ENCODE measurements at regions not wholly inside any gene's neighbourhood (a gene's known extent, or its start where the extent isn't known, plus 50 kb on each side); places are given as distances from the start of the nearest gene placed in this dataset.
"Not testable (repeated sequence)": the region's sequence is repeated elsewhere in the genome, so short reads cannot be mapped to it uniquely, and the experiment has no call there.

- DNase-seq: no peak
Measured at GRCh38 chr11:44418456-44418830, 108.5 kb upstream of the ALX4 start.

DNA sequence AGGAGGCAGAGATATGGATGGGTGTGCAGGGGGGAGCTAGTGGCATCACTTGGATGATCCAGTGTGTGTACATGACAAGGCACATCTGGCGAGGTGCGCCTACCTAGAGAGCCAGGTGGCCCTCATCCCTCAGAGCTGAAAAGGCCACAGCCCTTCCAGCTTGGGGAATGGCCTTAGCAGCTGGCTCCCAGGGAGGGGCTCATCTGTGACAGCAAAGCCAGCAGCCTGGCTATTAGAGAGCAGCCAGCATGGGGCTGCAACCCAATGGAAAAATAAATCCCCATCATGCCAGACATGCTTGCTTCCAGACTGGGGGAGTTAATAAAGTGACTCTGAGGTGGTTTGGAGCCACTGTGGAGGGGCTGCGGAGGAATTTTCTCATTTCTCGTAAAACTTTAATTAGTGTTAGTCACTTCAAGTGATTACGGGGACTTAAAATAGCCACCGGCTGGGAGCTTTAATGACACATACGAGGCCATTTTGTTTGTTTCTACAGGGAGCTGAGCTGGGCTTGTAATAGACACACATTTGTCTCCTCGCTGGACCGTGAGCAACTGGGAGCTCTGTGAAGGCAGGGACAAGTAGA, 111.2 kb upstream of the ALX4 start:
- no peak for DNase-seq

GRCh38 chr11:44423289-44423688, 113.3 kb upstream of the ALX4 start:
- no peak for DNase-seq

DNA sequence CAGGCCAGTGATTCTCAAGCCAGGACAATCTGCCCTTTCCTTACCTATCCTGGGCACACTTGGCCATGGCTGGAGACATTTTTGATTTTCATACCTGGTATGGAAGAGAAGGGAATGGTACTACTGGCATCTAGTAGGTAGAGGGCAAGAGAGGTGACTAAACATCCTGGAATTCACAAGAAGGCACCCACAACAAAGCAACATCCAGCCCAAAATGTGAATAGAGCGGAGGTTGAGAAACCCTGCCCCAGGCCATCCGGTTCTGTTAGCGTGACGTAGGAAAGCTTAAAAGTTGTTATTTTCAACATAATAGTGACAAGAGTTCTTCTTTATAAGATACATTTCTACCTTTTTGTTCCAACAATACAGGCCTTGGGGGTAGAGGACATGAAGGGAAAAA, 114.9 kb upstream of the ALX4 start:
- no peak for DNase-seq

DNA sequence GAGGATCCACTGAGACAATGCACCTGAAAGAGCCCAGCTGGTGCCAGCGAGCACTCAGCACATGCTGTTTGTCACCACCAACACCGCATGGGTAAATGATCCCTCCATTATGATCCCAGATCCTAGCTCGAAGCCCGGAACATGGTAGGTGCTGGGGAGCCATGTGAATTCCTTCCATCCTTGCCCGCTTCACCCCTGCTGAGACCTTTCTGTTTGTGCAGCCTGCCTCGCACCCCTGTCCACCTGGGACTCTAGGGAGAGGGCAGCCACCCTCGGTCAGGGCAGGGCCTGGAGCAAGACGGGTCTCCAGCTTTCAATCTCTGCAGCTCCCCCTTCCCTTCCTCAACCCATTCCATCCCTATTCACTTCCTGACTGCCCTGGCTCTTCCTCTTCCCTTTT, 116.2 kb upstream of the ALX4 start:
- DNase-seq: no peak

GRCh38 chr11:44426958-44427357, 117.0 kb upstream of the ALX4 start:
- no peak for DNase-seq

DNA sequence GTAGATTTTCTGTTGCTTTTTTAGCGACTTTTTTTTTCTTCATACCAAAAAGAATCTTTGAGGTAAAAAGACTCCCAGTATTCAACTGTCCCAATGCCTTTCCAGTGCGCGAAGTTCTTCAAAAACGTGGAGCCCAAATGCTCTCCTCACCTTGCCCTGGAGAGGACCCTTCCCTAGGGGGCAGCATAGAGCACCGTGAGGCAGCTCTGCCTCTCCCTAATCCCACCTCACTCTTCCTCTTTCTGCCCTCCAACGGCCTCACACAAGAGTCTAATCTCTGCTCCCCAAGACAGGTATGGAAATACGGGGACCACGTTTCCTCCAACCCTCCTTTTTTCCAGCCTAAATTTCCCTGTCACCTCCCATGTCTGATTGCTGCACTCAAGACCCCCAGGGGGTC, 117.5 kb upstream of the ALX4 start:
- no peak for DNase-seq

DNA sequence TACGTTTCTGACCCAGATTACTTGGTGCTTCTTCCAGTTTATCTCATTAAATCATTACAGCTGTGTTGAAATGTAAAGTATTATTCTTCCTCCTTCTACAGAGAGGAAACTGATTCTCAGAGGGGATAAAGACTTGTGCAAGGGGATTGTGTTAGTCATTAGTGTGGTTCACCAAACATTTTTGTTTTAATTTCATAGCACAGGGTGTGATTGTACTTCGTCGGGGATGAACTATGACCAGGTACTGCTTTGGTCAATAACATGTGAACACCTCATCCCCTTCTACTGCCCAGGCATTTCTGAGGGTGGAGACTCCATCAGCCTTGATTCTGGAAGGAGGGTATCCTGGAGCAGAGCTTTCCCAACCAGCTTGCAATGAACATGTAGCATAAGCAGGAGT, 120.2 kb upstream of the ALX4 start:
- DNase-seq: no peak

GRCh38 chr11:44434191-44434590, 124.3 kb upstream of the ALX4 start:
- DNase-seq: peak in 1 of 2 experiments; percentile 38

- no peak for DNase-seq
Measured at GRCh38 chr11:44437122-44437521, 127.2 kb upstream of the ALX4 start.

DNA sequence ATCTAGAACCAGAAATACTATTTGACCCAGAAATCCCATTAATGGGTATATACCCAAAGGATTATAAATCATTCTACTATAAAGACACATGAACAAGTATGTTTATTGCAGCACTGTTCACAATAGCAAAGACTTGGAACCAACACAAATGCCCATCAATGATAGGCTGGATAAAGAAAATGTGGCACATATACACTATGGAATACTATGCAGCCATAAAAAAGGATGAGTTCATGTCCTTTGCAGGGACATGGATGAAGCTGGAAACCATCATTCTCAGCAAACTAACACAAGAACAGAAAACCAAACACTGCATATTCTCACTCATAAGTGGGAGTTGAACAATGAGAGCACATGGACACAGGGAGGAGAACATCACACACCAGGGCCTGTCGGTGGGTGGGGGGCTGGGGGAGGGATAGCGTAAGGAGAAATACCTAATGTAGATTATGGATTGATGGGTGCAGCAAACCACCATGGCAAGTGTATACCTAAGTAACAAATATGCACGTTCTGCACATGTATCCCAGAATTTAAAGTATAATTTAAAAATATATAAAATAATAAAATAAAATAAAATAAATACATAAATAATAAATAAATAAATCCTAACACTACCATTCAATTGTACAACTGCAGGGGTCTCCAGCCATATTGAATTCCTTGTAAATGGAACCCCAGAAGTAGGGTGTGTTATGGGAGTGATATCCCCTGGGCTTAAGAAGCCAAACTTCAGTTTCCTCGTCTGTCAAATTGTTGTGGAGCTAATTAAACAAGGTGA, 122.4 kb upstream of the CD82 start:
- DNase-seq: not testable (repeated sequence)

DNA sequence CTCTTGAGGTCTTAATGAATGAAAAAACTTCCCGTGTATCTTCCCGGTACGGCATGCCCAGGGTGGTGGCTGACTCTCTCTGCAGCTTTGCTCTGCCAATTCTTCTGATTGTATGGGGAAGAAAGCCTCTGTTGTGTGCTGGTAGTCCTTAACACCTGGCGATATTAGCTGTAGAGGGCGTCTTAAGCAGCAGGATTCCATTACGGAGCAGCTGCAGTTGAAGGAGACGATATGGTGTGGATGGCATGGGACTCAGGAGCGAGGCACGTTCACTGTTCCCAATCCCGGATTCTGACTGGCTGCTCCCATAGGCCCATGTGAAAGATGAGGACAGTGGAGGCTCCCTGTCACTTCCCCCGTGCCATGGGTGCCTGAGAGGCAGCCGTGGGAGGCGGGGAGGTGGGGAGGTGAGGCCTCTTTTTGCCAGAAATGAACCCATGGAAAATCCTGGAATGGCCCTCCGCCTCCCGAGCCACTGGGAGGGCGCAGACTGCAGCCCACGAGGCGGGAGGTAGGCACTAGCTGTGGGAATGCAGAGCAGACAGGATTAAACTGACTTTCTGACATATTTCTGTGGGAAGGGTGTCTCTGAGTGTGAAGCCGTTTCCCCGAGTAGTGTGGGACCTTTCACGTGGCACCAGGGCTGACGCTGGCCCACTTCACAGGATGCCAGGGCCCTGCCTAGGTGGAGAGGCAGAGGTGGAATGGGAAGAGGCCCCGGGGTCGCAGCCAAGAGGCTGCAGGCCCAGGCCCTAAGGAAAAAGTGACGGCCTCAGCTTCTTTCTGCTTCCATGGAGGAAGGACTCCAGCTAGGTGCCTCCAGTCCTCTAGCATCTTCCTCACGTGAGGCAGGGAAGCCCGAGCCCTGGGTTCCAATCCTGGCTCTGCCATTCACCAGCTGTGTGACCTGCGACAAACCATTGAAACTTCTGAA, 121.4 kb upstream of the CD82 start:
- no peak for DNase-seq

DNA sequence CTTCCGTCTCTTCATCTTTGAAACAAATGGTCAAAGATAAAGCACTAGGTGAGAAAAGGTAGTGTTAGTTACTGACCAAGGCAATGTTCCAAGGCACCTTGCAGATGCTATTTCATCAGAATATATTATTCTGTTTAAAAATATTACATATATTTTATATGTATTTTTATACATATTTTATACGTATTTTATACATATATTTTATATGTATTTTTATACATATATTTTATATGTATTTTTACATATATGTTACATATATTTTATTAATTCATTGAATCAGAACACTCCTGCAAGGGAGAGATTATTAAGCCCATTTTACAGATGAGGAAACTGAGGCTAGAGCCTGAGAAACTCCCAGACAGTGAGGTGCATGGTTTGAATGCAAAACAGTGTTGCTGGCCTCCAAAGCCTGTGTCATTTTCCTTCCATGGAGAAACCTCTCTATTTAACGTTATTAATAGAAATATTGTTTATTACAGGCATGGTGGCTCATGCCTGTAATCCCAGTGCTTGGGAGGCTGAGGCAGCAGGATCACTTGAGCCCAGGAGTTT, 120.6 kb upstream of the CD82 start:
- no peak for DNase-seq

DNA sequence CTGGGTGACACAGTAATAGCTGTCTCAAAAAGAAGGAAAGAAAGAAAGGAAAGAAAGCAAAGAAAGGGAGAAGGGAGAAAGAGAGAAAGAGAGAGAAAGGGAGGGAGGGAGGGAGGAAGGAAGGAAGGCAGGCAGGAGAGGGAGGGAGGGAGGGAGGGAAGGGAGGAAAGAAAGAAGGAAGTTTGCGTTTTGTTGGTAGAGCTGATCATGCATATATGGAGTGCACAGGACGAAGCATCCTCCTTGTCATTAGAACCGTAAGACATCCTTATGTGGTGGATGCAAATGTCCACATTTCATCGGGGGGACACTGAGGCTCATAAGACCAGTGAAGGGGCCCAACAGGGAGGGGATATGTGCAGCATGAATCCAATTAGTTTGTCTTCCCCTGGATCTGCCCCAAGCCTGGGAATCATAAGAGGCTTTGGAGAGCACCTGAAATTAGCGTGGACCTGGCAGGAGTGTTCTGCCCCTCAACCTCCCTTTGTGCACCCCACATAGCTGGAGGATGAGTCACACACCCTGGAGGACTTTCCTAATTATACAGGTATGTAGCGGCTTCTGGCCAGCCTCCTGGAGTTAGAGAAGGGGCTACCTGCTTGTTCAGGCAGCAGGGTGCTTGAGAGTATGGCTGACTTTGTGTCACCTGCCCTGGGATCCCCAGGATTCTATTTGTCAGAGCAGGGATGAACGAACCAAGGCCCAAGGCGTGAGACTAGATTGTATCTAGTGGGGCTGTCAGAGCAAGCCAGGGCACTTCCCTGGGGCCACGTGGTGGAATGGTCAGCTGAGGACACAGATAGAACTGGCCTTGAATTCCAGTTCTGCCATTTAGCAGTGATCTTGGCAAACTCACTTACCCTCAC, 119.7 kb upstream of the CD82 start:
- no peak for DNase-seq

GRCh38 chr11:44446366-44446762, 119.1 kb upstream of the CD82 start:
- DNase-seq: no peak

GRCh38 chr11:44446996-44447771, 118.3 kb upstream of the CD82 start:
- DNase-seq: no peak

DNA sequence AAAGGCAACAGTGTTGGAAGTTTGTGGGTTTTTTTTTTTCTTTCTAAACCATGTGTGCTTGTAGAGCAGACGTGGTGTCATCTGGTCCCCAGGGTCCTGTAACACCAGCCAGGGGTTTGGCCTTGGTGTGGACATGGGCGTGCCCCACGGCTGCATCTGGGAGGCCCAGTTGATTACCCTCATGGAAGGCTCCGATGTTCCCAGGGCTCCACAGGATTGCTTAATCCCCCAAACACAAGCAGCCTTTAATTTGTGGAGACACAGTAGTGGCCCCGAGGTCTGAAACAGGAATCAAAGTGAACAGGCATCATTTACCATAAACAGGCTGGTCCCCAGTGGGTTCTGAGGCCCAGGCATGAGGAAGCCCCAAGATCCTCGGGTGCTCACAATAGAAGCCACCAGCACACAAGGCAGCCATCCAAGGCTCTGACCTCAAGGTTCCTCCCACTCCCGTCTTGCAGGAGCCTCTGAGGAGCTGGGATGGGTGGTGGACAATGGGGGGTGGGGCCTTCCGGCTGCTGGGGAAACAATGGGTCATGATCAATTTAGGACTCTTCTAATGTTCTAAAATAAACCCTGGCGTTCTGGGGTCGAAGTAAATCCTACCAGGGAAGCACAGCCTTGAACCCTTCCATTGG, 115.0 kb upstream of the CD82 start:
- DNase-seq: no peak

DNA sequence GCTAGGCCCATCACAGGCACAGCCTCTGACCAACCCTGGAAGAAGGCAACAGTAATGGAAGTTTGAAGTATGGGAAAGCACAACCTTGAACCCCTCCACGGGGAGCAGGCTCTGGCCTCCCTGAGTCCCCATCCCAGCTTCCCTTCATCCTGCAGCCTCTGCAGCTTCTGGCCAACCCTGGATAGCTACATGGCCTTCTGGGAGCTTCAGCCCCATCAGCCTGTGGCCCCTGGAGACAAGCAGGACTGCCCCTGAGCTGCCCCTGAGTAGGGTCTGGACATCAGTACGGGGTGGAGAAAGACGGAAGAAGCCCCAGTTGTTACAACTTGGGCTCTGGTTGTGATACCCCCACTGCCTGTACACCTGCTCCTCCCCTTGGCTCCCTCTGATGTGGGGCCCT, 113.8 kb upstream of the CD82 start:
- no peak for DNase-seq

- DNase-seq: no peak
Measured at GRCh38 chr11:44452827-44453572, 112.5 kb upstream of the CD82 start.

- DNase-seq: no peak
Measured at GRCh38 chr11:44453871-44454270, 111.6 kb upstream of the CD82 start.
